GM10266 (cell line): ENCODE measurements at regions not wholly inside any gene's neighbourhood (a gene's known extent, or its start where the extent isn't known, plus 50 kb on each side); places are given as distances from the start of the nearest gene placed in this dataset.

Source experiments
- DNase-seq: peaks from one replicate; pipeline ENCODE4 v3.0.0; 2012; ENCODE audit errors: extremely low spot score
- TF ChIP-seq, protein P1 (sequence below): IDR thresholded peaks from 2 replicates; pipeline ENCODE4 v1.5.1; 2012; ENCODE audit warnings: mild to moderate bottlenecking, low read depth; ENCODE audit not compliant: control insufficient read depth, insufficient read depth; ENCODE audit errors: missing control alignments

DNA sequence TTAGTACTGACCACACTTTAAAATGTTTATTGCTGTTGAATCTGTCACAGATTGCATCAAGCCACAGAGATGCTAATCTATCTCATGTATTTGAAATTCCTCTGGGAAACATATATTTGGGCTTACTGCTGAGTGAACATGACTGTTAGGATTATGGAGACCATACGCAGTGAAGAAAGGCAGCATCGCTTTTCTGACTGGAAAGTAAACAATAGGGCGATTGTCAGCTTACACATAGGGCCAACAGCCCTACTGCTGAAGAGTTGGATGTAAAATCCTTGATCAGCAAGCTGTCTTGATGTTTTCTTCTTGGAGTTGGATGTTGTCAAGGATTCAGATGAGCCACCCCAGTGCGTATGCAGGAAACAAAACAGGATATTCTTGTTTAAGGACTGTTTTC is 368.7 kb upstream of the ADGRL2 start:
- TF ChIP-seq, protein P1, sequence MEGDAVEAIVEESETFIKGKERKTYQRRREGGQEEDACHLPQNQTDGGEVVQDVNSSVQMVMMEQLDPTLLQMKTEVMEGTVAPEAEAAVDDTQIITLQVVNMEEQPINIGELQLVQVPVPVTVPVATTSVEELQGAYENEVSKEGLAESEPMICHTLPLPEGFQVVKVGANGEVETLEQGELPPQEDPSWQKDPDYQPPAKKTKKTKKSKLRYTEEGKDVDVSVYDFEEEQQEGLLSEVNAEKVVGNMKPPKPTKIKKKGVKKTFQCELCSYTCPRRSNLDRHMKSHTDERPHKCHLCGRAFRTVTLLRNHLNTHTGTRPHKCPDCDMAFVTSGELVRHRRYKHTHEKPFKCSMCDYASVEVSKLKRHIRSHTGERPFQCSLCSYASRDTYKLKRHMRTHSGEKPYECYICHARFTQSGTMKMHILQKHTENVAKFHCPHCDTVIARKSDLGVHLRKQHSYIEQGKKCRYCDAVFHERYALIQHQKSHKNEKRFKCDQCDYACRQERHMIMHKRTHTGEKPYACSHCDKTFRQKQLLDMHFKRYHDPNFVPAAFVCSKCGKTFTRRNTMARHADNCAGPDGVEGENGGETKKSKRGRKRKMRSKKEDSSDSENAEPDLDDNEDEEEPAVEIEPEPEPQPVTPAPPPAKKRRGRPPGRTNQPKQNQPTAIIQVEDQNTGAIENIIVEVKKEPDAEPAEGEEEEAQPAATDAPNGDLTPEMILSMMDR: no peak
- no peak for DNase-seq

DNA sequence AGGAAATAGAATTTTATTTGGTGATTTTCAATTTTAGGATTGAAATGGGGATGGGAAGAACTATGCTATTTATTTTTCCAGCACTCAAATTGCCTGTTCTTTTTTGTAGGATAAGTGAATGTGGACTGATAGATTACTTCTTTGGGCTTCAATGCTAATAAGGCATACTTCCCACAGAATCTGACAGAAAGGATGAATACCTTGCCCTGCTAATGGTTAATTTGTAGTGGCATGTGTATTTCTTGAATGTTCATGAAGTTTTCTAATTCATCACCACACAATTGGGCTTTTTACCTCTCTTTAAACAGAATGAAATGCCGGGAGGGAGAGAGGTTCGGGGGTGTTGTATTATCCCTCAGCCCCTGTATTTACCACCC is 369.1 kb upstream of the ADGRL2 start:
- TF ChIP-seq, protein P1: no peak
- no peak for DNase-seq

- DNase-seq: no peak
Observed at GRCh38 chr1:81430955-81431623, 369.6 kb upstream of the ADGRL2 start.

DNA sequence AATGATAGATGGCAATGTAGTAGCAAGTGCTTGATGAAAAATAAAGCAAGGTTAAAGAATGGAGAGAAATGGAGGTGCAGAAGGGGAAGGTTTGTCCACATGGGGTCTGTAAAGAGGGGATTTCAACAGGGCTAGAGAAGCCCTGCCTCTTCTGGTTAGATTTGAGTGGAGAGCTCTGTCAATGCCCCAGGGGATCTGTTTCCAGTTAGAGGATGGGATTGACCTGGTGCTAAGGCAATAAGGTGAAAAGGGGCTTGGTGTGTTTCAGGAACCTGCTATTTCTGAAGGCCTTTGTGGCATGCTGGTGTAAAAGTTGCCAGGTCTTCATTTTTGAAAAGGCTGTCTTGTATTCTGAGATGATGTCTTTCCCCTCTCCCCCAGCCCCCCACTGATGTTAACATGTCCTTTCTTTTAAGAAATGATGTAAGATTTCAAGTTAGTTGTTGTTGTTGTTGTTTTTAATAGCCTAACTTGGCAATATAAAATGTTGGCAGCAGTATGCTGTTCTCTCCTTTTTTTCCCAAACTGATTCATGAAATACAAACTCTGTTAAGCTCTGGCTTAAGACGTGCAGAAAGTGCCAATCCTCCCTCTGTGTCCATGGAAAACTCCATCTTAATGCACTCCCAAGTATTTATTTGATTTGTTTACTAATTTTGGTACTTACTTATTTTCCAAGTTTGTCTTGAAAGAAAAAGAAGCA is 370.3 kb upstream of the ADGRL2 start:
- DNase-seq: no peak
- TF ChIP-seq, protein P1: no peak

More at GRCh38 chr1:81430955-81431623, 369.6 kb upstream of the ADGRL2 start:
- TF ChIP-seq, protein P1: no peak

- TF ChIP-seq, protein P1: no peak
- DNase-seq: no peak
Observed at GRCh38 chr1:81428998-81429397, 371.7 kb upstream of the ADGRL2 start.

- TF ChIP-seq, protein P1: no peak
- no peak for DNase-seq
Observed at GRCh38 chr1:81424816-81425215, 375.9 kb upstream of the ADGRL2 start.

GRCh38 chr1:81424061-81424460 is 376.7 kb upstream of the ADGRL2 start:
- TF ChIP-seq, protein P1: no peak
- DNase-seq: no peak
